Activated naive CD8-positive, alpha-beta T cell treated with anti-CD3 and anti-CD28 coated beads, Interleukin-2, amount 50 U/mL, for 16 hours (primary cell): ENCODE measurements at regions not wholly inside any gene's neighbourhood (a gene's known extent, or its start where the extent isn't known, plus 50 kb on each side); places are given as distances from the start of the nearest gene placed in this dataset.

Experiments
- DNase-seq: peaks from one replicate; pipeline ENCODE4 v3.0.0-alpha.2; 2020; ENCODE audit warnings: low read depth, low spot score

DNA sequence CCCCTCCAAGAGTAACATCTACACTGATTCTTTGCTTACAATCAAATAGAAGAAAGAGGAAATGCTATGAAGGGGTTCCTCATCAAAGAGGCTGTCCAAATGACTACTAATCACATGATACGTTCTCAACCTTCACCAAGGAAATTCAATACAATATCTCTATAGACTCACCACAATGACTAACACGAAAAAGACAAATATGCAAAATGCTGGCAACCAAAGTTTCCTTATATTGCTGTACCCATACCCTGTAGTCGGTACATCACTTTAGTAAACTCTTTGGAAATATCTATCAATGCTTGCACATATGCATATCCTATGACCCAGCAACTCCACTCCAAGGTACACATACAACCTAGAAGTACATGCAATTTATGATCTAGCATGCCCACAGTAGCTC lies 1296.6 kb downstream of the AACS start:
- no peak for DNase-seq

DNA sequence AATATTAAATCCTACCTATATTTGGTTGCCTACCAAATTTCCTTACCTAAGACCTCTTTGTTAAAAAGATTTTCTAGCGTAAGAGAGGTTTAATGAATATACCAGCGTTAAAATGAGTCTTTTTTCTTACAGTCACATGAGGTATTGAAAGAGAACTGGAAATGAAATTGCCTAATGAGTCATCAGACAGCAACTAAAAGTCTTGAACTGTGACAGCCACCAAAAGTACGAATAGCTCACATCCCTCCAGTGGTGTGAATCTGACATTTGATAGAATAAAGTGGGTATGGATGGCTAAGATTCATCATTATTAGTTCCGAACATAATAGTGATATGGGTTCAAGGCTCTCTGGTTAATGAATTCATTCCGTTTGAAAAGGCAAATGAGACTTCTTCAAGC lies 1297.3 kb downstream of the AACS start:
- DNase-seq: no peak

DNA sequence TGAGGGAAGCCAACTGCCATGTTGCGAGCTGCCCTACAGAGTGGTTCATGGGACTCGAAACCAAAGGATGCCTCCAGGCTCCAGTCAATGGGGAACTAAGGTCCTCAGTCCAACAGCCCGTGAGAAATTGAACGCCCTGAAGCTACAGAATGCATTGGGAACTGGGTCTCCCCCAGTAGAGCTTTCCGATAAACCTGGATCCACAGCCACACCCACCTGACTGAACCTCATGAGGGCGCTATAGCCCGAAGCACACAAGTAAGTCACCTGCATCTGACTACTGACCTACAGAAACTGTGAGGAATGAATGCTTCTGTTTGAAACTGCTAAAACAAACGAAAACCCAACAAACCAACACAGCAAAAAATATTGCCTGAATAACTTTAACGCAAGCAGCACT lies 1297.7 kb downstream of the AACS start:
- no peak for DNase-seq

DNA sequence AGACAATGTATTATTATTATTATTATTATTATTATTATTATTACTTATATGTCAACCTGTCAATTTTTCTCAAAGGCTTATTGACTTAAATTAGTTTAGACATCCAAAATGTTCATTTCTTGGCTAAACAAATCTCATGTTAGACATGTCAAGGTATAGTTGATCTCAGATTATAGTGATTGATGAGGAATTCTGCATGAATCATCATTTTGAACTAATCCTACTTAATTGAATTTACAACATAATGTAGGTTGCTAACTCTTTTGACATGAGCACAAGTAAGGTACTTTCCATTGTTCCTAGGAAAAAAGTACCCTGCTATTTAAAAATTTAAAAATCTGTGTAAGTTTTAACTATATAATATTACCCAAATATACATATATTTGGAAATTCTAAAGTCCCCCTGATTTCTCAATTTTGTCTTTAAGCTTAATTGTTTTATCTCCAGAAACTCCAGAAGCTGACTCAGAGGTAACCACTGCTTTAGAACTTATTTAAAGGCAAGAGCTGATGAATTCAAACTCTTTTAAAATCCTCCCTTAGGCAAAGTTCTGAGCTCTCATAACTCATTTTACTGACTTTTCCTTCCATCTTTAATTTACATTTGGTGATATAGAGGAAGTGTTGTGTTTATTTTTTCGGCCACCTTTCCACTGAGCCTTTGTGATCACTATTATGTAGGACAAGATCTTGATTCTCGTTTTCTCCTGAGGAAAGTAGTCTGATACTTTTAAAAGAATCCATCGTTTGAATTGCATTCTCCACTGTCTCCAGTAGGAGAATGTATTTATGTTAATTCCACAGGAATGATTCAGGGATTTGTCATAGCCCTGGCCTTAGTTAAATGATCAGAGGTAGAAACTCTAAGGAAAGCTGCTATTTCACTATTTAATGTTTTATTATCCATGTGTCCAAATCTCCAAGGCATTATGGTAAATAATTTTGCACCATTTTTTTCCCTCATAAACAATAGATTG lies 1304.5 kb downstream of the AACS start:
- DNase-seq: no peak

DNA sequence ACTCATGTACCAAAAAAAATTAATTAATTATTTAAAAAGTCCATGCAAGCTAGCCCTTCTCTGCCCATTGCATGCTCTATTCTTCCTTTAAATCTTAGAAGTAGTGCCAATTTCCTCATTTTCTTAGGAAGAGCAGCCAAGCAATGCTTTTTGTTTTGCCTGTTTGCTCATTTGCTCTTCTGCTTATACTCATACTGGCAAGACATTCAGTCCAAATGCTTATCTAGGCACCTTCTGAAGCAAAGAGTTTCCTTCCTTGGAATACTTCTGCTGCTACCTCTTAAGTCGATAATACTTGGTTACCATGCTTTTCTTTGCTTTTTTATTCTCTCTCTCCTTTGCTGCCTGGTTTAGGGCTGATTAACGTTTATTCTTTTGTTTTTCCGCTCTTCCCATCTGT lies 1318.3 kb downstream of the AACS start:
- no peak for DNase-seq

DNA sequence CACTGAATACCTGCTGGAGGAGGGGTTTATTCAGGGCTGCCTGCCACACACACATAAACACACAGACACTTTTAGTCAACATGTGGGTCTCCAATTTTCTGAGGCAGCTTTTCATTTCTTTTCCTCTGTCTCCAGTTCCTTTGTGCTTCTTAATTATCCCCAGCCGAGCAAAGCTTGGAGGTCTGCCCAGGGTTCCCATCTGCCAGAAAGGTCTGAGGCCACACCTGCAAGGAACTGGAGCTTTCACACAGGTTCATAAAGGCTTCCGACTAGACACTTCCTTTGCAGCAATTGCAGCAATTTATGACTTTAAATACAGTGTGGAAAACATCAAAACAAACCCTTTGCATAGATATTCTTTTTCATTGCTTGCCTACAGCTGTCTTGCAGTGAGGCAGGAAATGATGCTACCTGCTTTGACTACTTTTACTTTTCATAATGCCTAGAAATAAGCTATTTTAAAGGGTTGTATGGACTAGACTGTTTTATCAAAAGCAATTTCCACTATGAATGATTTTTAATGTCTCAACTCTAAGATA lies 1318.9 kb downstream of the AACS start:
- no peak for DNase-seq

DNA sequence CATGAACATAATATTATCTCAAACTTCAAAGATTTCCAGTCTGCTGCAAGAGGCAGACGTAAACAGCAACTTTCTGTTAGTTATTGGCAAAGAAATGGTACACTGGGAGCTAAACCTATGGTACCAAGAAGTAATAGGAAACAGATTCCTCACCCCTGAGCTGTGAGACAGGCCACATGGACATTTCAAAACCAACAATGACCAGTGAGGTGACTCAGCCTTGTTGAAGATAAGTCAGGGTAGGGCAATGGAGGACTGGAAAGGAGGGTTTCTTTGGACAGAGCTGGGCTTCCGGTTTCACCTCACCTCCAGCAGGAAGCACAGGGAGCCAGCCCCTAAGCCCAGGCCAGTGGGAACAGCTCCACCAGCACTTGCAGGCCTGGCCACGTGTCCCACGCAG lies 1320.5 kb downstream of the AACS start:
- no peak for DNase-seq

DNA sequence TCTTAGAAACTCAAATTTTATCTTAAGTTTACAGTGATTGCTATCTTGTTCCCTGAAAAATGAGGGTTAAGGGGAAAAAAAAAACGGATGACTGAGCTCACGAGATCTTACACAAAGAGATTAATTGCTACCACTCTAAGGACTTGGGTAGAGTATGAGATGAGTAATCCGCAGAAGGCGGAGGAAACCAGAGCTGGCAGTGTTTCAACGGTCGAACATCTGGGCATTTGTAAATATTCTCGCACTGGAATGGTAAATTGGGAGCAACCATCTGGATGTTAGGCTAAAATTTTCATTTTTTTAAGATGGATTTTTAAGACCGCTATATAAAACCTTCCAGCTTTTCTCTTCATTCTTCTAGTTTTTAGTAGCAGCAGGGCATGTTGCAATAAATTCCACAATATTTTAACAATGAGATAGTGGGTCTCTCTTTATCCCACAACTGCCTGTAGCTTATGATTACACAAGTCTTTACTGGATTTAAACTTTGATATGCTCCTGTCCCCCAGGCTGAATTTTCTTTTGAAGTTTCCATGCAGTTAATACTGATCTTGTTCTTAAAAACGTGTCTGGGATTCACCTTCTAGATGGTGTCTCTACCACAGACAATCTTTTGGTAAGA lies 1324.1 kb downstream of the AACS start:
- DNase-seq: no peak

DNA sequence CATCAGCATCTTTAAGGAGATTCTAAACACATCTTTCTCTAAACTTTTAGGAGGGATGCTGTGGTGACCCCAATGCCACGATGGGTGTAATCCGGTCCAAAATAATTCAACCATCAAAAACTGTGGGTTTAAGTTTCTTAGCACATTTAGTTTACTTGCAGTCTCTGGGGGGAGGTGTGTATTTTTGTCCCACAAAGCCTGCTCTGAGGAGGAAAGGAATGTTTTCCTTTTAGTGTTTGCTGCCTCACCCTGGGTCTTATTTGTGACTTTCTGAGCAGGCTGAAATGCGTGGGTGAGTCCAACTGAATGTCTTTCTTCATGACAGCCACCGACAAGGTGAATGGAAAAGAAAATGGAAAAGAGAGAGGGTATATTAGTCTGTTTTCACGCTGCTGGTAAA lies 1324.7 kb downstream of the AACS start:
- DNase-seq: no peak

DNA sequence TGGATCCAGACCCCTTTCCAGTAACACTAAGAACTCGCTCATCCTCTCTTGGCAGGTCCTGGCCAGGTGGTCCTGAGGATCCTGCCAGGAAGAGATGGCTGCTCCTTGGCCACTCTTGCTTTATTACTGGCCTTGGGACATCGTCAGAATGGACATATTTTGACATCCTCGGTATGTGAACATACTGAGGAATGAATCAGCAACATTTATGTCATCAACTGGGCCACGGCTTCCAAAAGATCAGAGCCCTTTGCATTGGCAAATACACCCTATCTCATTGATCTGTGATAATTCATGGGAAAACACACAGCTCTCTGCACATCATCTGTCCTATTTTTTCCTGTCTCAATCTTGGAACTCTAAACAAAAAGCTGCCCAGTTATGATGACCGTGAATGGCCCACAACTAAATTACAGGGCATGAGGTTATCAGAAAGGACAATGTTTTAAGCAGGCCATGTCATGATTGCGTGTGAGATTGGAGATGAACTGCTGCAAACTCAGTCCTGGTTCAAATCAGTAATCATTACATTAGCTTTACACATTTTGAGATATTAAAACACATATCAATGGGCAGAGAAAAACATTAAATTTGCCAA lies 1325.8 kb downstream of the AACS start:
- no peak for DNase-seq

DNA sequence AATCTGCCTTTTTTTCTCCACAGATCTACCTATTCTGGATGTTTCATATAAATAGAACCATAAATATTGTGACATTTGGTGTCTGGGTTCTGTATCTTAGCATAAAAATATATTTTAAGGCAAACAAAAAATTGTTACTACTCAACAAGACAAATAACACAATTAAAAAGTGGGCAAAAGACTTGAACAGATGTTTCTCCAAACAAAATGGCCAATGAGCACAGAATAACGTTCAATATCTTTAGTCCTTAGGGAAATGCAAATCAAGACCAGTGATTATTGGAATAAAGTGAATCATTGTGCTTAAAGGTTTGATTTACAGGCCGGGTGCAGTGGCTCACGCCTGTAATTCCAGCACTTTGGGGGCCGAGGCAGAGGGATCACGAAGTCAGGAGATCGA lies 1331.3 kb downstream of the AACS start:
- DNase-seq: no peak

DNA sequence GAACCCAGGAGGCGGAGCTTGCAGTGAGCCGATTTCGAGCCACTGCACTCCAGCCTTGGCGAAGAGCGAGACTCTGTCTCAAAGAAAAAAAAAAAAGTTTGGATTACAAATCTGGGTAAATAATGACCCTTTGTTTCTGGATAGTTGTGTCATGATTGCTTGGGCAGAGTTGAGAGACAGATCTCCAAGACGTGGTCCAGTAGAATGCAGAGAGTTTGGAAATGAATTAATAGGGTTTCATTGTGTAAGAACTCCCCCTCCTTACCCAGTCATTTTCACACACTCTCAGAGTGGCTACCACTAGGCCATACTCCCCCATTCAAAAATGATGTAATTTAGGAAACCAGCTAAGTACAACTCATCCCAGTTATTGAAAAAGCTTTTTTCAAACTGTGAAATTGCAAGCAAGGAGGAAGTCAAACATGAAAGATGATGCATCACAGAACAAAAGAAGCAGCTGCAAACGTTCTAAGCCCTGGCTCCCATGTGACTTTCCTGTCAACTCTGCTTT lies 1331.9 kb downstream of the AACS start:
- no peak for DNase-seq

DNA sequence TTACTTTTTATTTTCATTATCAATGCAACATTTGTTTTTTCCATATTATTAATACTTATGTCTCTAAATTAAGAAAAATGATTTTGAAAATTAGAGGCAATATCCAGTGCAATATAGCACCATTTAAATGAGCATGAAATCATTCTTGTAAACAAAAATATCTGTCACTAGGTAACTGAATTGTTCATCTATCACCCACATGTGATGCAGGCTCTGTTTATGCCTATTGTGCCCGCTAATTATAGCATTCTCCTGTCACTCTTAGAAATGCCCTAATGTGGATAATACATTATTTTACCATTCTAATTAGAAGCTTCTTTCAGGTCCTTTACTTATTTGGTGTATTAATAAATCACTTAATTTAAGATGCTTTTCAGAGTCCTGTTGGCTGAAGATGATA lies 1332.4 kb downstream of the AACS start:
- DNase-seq: no peak

DNA sequence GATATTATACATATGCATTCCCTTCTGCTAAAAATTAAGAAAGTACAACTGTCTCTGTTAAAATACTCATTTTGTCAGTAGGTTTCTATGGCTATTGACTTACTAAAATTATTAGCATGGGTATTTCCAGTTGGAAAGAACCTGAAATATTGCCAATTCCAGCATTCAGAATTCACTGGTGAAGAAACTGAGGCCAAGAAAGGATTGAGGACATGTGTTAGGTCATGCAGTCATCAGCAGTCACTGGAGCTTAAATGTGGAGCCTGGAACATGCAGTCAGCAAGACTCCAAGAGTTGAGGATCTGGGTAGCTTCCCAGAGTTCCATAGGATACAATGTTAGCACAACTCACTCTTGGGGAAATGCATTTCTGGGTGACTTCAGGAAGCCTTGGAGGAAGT lies 1335.6 kb downstream of the AACS start:
- no peak for DNase-seq

DNA sequence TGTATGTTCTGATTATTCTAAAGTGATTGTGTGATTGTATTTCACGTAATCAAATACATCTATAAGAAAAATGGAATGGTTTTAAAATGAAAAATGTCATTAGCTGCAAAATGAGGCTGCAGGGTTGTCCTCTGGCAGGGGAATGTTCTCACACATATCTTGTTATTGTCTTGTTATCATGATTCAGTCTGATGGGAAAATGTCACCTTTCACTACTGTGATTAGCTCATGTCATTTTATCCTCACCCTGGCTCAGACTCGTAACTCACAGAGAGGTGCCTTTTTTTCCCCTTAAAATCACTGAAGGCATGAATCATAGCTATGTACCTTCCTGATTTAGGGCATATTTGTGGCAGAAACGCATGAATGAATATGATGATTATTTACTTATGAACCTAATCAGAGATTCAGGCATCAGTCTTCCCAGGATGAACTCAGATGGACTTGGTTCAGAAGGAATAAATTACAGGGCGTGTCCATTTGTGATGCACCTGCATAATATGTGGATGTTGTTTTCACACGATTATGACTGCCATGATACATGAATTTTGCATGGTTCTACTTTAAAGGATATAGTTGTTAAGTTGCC lies 1339.2 kb downstream of the AACS start:
- DNase-seq: no peak

DNA sequence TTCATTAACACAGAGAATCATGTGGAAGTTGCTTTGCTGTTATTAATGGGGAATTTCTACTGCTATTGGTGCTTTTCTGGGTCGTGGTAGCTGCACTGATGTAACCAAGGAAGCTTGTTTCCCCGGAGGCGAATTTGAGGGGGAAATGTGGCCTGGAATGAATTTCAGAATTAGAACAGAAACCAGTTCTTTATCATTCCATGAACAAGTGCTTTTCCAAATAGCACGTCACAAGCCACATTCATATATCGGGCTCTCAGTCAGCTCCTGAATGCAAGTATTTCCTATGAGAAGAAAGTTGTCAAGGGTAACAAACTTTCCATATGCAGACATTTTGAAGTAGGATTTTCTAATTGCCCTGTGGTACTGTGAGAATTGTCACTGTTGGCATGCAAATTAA lies 1353.2 kb downstream of the AACS start:
- DNase-seq: no peak

DNA sequence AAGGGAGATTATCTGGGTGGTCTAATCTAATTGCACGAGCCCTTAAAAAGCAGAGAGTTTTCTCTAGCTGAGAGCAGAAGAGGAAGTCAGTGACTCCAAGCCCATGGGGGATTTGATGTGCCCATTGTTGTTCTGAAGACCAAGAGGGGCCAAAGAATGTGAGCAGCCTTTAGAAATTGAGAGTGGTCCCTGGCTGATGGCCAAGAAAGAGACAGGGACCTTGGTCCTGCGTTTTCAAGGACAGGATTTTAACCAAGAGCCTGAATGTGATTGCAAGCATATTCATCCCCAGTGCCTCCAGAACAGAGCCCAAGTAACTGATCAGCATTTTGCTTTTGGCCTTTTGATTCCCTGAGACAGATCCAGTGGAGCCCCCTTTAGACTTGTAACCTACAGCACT lies 1353.9 kb downstream of the AACS start:
- no peak for DNase-seq

DNA sequence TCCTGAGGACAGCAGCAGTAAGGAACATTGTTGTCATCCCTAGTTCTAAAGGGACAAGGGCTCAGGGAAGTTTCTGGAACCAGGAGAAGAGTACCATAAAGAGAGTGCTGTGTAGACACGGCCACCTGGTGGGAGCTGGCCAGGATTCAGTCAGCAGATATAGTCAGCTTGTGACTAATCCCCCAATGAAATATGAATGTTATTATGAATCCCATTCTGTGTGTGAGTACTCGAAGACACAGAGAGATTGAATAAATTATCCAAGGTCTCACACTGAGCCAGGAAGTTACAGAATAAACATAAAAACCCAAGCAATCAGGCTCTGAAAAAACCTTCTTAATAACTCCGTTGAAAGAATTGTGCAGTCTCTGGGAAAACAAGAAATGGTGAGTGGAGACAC lies 1359.5 kb downstream of the AACS start:
- DNase-seq: no peak

DNA sequence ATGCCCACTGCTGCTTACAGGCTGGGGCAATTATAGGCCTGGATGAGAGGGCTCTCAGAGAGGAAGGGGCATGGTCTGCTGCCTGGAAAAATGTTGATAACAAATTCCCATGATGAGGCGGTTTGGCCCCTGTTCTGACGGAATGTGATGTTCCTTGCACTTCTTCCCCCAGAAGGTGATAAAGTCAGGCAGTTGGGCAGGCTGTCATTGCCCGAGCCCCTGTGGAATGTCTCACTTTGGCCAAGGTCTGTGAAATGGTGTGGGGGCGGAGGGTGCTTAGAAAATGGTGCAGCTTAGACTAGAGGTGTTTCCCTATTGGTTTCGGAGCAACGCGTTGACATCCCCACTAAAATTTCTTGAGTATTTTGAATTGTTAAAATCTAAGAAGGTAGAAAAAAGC lies 1360.0 kb downstream of the AACS start:
- DNase-seq: no peak

DNA sequence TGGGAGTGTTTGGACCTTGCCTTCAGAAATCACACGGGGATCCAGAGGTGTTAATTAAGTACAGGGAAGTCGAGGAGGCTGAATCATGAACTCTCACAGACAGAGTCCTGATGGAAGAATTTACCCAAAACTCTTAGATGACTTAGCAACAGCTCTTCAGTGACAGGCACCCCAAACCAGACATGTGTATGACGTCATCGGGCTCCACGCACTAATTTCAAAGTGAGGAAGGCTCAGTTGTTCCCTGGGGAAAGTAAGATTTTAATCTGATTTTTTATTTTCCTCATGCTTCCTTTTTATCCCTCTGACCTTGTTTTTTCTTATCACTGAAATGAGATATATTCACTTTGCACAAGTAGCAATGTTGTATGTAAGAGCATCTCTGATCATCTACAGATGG lies 1363.5 kb downstream of the AACS start:
- DNase-seq: no peak

DNA sequence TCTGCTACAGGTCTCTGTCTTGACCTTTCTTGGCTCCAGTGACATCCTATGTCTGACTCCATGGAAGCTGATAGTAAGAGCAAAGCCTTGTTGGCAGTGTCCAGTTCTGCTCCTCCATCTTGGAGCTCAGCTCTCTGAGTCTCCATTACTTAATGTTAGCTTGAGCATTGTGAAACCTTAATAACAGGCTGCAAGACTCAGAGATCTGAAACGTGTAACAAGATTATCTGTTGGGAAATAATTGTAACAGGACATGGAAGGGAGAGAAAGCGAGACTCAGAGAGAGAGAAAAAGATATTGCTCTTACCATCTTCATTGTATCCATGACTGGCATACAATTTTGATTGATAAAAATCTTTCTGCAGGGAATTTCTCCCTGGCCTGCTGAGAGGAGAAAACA lies 1365.7 kb downstream of the AACS start:
- no peak for DNase-seq

DNA sequence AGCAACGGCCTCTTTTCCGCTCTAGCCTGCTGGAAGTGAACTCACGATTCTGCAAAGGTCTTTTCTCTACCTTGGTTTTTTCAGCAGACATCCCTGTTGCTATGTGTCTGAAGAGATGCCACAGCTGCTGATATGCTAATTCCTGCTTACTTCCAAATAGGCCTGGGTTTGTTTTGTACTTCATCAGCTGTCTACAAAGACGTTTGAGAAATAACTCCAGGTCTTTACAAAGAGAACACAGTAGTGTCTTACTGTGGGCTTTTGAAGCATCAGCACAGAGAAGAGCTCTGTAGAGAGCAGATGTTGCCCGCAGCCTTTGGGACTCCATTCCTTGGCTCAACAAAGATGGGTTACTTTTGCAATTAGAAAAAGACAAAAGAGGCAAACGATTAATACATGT lies 1366.5 kb downstream of the AACS start:
- DNase-seq: no peak
